Left lobe of liver (tissue), 2 donors: ENCODE measurements at regions not wholly inside any gene's neighbourhood (a gene's known extent, or its start where the extent isn't known, plus 50 kb on each side); places are given as distances from the start of the nearest gene placed in this dataset.
A peak's percentile ranks its signal among the peaks of the same experiment; 100 is the strongest.

Source experiments
- ATAC-seq: fragments of 200-7000 bp; cut with Tn5 transposase; one replicate; pipeline ENCODE4 v1.9.1; 2020; ENCODE audit warnings: mild to moderate bottlenecking, moderate library complexity
- DNase-seq: peaks from one replicate; pipeline ENCODE4 v3.0.0-alpha.2; 2020; ENCODE audit warnings: low spot score
- donor health status: DM: no; HTN: no; CAD: no; lungs with moderate emphysema.
- donor health status: DM: no; HTN: yes; CAD: no.

DNA sequence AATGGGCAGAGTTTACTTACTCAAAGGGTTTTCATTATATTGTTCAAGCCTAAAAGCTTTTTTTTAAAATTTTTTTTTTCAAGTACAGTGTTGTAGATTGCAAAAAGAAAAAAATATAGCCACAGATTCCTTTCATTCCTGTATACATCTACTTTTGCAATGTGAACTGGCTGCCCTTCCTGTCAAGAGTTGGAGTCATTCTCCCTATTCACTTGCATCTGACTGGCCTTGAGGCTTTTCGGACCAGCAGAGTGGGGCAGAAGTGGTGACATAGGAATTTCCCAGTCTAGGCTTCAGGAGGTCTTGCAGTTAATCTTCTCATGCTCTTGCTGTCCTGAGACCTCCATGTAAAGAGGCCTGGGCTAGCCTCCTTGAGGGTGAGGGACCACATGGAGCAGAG, 218.3 kb upstream of the CFAP20DC start:
- DNase-seq, result no peak
- no peak for ATAC-seq

DNA sequence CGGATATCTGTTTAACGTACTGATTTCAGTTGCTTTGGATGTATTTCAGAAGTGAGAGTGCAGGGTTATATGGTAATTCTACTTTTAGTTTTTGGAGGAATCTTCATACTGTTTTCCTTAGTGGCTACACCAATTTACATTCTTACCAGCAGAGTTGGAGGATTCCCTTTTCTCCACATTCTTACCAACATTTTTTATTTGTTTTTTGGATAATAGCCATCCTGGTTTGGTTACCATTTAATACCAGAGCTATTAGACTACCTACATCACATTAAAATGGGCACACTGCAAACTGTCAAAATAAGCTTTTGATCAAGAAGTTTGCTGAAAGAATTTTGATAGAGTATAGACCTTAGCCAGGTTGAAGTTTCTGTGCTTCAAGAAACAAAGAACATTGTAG, 217.2 kb upstream of the CFAP20DC start:
- ATAC-seq, result no peak
- no peak for DNase-seq

DNA sequence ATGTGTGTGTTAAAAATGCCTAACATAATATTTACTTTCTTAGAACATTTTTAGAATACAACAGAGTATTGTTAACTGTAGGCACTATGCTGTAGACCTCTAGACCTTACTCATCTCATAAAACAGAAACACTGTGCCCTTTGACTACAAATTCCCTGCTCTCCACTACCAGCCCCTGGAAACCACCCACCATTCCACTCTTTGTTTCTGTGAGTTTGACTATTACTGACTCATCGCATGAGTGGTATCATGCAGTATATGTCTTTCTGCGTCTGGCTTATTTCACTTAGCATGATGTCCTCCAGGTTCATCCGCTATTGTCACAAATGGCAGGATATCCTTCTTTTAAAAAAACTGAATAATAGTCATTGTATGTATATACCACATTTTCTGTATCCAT, 216.7 kb upstream of the CFAP20DC start:
- ATAC-seq (no peak), DNase-seq (no peak)

DNA sequence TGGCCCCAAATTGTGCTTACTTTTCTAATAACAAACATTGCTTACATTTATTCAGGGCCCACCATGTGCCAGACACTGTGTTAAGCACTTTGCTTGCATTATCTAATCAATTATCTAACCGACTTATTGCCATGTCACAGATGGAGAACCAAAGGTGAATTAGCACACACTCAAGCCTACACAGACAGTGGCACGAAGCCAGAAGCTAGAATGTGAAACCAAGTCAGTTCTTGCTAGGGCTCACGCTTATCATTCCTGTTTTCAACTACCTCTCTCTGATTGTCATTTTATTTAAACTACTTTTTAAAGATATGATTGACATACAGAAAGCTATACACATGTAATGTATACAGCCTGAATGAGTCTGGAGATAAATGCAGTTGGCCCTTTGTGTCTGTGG, 215.7 kb upstream of the CFAP20DC start:
- ATAC-seq, result peak; percentile 31

DNA sequence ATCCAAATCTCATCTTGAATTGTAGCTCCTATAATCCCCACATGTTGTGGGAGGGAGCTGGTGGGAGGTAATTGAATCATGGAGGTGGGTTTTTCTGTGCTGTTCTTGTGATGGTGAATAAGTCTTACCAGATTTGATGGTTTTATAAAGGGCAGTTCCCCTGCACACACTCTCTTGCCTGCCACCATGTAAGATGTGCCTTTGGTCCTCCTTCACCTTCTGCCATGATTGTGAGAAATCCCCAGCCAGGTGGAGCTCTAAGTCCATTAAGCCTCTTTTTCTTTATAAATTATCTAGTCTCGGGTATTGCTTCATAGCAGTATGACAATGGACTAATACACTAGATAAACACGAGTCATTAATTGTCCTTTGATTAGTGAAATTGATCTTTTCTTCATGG, 214.5 kb upstream of the CFAP20DC start:
- no peak for DNase-seq
- ATAC-seq, result no peak

More for the DNA sequence above, 215.7 kb upstream of the CFAP20DC start:
- no peak for DNase-seq

DNA sequence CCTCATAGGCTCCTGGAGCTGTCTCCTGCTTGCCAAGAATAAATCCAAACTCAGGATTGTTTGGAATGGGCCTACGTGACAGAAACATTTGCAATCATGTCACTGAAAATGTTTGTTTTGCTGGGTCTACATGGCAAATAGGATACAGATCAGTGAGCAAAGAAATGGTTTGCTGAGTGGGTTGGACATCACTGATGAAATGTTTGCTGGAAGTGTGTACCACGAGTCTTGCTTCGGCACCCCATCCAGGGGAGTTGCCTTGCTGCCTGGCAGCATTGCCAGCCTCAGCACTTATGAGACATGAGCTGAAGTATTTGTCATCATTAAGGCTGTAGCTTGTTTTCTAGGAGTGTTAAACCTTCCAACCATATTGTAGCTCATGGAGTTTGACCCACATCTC, 213.3 kb upstream of the CFAP20DC start:
- ATAC-seq, result no peak
- no peak for DNase-seq

DNA sequence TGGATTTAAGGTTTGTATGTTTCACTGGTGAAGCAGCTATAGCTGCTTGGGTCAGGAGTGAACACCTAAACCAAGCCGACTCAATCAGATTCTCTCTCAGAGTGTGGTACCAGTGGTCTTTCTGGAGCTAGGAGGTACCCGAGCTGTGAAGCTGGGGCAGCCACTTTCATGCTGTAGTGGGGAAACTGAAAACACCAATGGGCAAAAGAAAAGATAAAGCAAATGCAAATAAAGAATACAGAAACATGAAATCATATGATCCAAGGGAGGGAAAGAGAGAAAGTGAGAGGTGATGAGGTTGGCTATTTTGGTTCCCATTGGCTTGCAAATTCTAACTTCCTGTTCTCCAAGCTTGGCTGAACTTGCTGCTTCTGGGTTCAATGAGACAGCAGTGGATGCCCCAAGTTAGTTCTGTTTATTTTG, 212.3 kb upstream of the CFAP20DC start:
- ATAC-seq, result peak; percentile 22
- no peak for DNase-seq

DNA sequence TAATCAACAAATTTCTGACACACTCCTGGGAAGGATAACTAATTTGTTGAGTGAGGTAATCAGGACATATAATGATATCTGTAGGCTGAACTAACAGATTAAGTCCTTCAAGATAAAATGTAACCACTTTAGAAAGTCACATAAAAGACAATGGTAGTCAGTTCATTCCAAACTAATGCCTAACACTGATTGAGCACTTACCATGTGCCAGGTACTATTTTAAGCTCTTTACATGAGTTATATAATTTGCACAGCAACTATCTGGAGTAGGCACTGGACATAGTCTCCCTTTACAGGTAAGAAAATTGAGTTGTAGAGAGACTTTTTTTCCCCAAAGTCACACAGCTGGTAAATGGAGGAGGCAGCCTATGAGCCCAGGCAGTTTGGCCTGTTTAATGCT, 211.2 kb upstream of the CFAP20DC start:
- DNase-seq, result no peak
- no peak for ATAC-seq

DNA sequence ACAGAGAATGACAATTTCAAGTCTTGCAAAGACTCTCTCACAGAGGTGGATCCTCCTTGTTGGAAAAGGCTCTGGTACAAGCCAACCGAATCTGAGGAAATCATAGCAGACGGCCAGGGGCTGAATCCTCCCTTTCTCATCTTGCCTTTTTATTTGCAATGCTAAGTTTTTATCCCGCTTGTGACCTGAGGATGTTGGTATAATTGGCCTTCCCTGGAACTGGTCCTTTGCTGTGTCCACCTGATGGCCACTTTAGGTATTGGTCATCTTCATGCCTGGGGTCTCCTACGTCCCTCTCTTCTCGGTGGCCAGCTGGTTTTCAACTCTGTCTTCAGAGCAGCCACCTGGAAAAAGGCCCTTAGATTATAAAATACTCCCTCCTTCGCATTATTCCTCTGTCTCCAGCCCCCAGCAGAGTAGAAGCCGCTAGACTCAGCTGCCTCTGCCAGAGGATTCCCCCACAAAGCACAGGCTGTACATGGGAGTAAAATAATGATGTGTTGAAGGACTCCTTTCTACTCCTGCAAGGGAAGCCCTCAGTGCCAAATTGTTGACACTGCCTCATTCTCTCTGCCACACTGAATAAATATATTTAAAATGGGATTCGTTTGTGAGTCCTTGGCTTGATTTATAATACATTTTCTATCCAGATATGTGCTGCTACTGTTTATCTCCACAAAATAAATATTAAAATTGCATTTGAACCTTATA, 208.9 kb upstream of the CFAP20DC start:
- ATAC-seq (no peak), DNase-seq (no peak)

DNA sequence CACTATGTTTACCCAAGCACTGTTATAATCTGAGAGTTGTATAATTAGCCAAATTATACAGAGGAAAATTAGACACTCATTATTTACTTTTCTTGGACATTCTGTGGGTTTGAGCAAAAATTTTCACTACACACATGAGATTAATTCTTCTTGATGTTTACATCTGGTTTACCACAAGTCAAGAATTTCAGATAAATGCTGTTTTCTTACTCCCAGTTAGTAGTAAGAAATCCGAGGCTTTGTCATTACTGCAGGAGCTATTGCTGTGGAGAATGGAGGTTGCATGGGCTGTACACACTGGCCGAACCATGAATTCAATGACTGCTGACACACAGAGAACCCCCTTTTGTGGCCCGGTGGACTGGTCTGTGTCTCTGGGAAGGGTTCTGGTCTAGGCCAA, 207.7 kb upstream of the CFAP20DC start:
- no peak for ATAC-seq
- no peak for DNase-seq

DNA sequence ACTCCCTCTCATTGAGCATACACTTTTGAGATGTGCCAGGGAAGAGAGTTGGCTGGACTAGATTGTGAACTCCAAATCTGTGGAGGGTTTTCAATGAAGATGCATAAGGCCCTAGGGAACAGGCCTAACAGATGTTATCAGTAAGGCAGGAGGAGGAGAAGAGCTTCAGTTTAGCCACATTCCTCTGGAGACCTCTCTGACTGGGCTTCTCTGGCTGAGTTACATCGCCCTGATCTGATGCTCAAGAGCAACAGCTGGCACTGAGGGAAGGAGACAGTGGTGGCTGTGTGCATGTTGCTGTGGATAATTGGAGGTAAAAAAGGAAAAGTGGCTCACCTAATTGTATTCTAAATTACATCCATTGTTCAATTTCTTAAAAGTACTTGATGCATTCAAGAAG, 206.4 kb upstream of the CFAP20DC start:
- DNase-seq (no peak), ATAC-seq (no peak)

DNA sequence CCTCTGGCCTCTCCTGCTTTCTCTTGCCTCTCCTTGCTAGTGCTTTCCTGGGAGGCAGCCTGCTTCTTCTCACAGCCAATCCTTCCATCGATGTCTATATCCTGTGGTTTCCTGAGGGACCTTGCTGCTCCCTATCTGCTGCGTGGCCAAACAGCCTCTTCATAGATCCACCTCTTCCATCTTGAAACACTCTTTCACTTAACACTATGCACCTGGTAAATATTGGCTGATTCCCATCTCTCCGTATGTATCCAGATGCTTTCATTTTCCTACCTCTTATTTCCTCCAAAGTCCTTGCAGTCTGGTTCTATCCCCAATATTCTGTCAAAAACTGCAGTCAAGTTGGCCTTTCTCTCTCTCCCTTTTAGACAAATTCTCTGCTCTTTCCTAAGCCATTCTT, 205.2 kb upstream of the CFAP20DC start:
- DNase-seq (no peak), ATAC-seq (no peak)

DNA sequence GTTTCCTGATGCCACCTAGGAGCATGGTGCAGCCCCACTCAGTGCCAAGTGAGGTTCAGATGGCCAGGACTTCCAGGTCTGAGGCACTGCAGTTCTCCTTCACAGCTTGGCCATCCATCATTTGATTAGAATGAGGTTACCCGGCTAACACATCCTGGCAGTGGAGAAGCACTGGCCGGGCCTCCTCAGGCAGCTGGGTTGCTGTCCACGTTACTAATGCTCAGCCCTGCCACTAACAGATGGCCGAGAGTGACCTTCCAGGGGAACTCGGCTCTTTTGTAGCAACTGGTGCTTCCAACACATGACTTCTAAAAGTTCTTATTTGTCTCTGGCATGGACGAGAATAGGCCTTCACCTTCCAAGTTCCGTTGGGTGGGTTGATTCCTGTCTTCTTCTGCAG, 204.6 kb upstream of the CFAP20DC start:
- no peak for ATAC-seq
- DNase-seq, result no peak

DNA sequence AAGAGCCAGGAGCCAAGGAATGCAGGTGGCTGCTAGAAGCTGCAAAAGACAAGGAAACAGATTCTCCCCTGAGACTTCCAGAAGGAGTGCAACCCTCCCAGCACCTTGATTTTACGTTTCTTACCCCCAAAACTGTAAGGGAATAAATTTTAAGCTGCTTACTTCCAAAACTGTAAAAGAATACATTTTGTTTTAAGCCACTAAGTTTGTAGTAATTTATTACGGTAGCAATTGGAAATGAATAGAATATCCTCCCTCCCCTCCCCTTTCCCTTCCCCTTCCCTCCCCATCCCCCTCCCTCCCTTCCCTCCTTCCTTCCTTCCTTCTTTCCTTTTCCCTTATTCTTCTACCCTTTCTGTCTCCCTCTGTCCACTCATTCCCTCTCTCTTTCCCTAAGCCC, 203.7 kb upstream of the CFAP20DC start:
- DNase-seq (no peak), ATAC-seq (no peak)

DNA sequence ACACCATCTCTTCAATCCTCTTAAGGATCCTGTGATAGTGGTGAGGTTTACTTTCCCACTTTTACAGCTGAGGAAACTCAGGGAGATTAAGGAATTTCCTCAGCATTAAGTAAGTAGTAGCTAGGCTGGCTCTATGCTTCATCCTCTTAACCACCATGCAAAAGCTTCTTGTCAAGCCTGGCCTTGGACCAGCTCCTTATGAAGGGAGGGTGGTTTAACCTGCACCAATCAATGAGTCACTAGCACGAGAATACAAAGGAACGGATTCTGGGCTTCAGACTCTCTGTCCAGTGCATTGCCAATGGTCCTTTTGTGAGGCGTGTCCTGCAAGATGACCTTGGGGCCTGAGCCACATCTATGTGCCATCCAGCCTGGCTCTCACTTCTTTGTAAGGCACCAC, 202.0 kb upstream of the CFAP20DC start:
- DNase-seq (no peak), ATAC-seq (no peak)

DNA sequence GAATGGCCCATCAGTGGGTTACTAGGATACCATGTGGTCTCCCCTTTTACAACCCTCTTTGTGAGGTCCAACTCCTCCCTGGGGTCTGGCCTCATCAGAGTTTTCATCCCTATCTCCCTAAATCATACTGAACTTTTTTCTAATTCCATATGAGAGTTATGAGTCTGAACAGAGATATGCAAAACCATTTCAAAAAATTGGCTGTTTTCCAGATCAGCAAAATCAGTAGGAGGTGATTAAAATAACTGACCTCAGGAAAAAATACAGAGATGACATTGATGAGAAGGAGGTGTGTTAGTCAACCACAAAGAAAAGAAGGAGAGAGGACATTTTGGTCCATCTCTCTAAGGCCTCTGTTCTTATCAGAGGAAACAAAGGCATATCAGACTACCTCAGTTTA, 200.8 kb upstream of the CFAP20DC start:
- no peak for ATAC-seq

DNA sequence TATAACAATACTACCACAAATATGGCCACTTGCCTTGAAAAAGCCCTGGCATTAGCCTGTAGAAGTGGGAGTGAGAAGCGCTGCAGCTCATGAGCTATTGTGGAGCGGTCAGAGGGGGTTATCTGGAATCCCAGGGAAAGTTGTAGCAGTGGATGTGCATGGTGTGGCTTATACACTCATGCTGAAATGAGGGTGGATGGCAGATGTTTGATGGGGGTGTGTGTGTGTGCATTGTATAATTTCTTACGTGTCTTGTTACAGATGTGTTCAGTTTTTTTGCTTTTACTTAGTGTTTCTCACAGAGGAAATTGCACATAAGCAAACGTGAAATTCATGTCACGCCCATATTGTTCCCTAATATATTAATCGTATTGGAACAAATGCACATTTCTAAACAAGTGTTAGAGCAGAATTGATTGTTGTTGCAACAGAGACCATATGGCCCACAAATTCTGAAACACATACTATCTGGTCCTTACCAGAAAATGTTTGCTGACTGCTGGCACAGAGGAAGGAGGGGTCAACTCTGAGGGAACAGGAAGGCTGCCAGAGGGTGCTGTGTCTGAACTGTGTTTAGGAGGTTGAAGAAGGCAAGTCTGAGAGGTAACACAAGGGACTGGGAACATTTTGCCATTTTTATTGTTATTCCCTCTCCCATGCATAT, 200.0 kb upstream of the CFAP20DC start:
- ATAC-seq, result no peak
- no peak for DNase-seq

More for the DNA sequence above, 200.8 kb upstream of the CFAP20DC start:
- no peak for DNase-seq

DNA sequence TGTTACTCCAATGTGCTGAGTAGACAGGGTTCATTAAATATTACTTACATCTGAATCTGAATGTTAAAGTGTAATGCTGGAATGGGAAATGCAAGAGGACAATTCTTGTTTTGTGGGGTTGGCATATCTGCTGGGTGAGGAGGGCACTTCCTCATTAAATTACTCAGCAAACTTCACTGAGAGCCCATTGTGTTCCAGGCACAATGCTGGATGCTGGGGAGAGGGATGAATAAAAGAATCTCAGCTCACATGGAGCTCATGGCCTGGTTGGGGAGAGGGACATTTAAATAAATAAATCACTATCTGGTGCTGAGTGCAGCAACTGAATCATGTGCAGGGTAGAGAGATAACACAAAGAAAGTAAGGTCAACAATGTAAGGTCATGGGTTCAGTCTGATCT, 199.2 kb upstream of the CFAP20DC start:
- ATAC-seq (no peak), DNase-seq (no peak)

DNA sequence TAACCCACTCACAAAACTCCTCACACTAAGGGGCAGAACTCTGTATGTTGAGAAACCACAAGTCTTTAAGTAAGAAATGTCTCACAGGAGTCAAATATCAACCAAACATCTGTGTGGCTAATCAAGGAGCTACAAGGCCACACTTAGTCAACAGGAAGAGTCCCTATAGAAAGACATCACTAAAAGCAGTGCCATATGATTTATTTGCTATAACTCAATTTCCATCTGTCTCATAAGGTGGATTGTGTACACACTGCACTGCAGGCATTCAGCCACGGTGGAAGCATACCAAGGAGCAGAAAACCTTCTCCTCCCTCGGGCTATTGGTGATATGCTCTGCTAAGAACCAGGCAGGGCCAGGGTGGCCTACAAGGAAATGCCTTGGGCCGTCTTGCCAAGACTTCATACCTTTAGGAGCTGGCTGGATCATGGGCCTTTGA, 197.6 kb upstream of the CFAP20DC start:
- ATAC-seq (no peak), DNase-seq (no peak)

DNA sequence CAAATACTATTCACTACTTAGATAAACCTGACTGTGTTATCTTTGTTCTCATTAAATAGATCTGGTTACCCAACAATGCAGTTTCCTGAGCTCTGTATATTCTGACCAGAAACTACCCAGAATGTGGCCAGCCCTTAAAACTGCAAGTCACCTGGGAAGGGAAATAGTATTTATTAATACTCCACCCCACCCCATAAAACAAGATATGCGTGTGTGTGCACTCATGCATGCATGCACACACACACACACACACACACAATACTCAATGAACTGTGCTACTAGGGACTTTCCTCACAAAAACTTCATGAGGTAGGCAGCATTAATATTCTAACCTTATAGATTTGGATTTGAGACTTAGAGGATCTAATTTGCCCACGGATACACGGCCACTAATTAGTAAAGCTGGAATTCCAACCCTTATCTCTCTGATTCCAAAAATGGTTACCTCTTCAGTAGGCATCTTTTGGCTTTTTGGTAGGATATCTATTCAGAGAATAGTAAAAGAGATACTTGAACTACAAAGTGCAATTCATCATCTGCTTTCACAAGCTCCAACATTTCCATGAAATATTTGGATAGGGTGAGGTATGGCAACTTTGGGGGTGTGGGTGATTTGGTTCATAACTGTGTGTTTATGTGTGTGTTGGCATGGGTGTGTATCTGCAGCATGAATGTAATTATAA, 197.0 kb upstream of the CFAP20DC start:
- no peak for ATAC-seq
- no peak for DNase-seq

DNA sequence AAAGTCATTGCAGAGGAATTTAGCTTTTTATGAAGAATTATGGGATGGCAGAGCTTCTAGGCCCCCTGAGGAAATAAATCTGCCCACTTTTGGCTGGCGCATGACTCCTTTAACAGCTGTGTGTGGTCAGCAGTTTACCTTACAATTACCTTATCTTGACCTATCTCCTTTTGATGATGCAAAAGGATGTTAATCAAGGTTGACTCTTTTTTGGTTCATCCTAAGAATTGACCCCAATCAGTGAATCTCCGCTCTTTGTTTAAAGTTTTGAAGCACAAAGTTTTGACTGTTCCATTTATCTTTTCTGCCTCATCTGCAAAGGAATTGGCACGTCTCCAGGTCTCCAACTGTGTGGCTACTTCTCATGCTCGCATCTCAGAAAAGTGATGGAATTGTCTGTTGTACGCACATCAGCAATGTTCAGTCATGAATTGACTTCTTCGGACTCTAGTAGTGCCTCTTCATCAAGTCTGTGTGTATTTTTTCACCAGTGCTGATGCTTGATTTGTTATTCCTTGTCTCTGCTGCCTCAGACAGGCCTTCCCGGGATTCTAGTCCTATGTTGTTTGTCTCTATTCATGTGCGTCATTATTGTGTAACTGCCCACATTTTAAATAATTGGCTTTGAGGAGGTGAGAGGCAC, 196.2 kb upstream of the CFAP20DC start:
- no peak for ATAC-seq
- no peak for DNase-seq
